Nephron progenitor cell (in vitro differentiated cells): ENCODE measurements at regions not wholly inside any gene's neighbourhood (a gene's known extent, or its start where the extent isn't known, plus 50 kb on each side); places are given as distances from the start of the nearest gene placed in this dataset.
"Not testable (repeated sequence)": the region's sequence is repeated elsewhere in the genome, so short reads cannot be mapped to it uniquely, and the experiment has no call there.

ENCODE experiments used
- DNase-seq: peaks from one replicate; pipeline ENCODE4 v3.0.0; 2021
- H3K27ac Mint-ChIP-seq: 2 replicates; pipeline ENCODE4 v1.8.0; 2021; ENCODE audit warnings: mild to moderate bottlenecking, moderate library complexity, mixed read lengths
- H3K27me3 Mint-ChIP-seq: 2 replicates; pipeline ENCODE4 v1.8.0; 2021; ENCODE audit warnings: mild to moderate bottlenecking, low read depth, mixed read lengths; ENCODE audit not compliant: poor library complexity
- H3K36me3 Mint-ChIP-seq: 2 replicates; pipeline ENCODE4 v1.8.0; 2021; ENCODE audit warnings: low read depth, mixed read lengths
- H3K4me1 Mint-ChIP-seq: 2 replicates; pipeline ENCODE4 v1.8.0; 2021; ENCODE audit warnings: mixed read lengths
- H3K4me3 Mint-ChIP-seq: 2 replicates; pipeline ENCODE4 v1.8.0; 2021; ENCODE audit warnings: mild to moderate bottlenecking, moderate library complexity, mixed read lengths
- H3K9me3 Mint-ChIP-seq: 2 replicates; pipeline ENCODE4 v1.8.0; 2021; ENCODE audit warnings: mild to moderate bottlenecking, moderate library complexity, mixed read lengths
- TF ChIP-seq, protein P1 (sequence below): fragments of 200-600 bp; sonication (generic); IDR thresholded peaks from 2 replicates; pipeline ENCODE4 v1.5.0; 2021; ENCODE audit warnings: antibody characterized with exemption

DNA sequence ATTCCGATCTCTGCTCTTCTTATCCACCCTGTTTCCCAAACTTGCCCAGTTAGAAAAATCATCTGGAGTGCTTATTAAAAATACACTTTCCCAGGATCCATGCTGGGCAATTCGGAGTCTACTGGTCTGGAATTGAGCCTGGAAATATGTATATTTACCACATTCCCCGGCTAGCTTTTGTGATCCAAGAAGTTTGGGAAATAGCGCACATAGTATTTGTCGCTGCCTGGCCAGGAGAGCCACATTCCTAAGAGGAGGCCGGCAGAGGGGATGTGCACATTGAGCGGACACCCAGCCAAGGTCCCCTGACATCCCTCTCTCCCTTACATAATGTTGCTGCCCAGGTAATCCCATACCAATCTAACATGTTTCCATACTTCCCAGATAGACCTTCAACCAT, 62.1 kb upstream of the TMEM97 start:
- TF ChIP-seq, protein P1, sequence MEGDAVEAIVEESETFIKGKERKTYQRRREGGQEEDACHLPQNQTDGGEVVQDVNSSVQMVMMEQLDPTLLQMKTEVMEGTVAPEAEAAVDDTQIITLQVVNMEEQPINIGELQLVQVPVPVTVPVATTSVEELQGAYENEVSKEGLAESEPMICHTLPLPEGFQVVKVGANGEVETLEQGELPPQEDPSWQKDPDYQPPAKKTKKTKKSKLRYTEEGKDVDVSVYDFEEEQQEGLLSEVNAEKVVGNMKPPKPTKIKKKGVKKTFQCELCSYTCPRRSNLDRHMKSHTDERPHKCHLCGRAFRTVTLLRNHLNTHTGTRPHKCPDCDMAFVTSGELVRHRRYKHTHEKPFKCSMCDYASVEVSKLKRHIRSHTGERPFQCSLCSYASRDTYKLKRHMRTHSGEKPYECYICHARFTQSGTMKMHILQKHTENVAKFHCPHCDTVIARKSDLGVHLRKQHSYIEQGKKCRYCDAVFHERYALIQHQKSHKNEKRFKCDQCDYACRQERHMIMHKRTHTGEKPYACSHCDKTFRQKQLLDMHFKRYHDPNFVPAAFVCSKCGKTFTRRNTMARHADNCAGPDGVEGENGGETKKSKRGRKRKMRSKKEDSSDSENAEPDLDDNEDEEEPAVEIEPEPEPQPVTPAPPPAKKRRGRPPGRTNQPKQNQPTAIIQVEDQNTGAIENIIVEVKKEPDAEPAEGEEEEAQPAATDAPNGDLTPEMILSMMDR: no peak
- peaks cover 26% of the 10 kb centered on the region for H3K4me1 Mint-ChIP-seq
- no peak overlapping the region for H3K27ac Mint-ChIP-seq
- H3K27me3 Mint-ChIP-seq: peaks cover 15% of the 10 kb centered on the region
- peaks cover 11% of the 10 kb centered on the region for H3K9me3 Mint-ChIP-seq
- H3K4me3 Mint-ChIP-seq: no peak overlapping the region
- no peaks in the 10 kb centered on the region for H3K36me3 Mint-ChIP-seq
- no peak for DNase-seq

DNA sequence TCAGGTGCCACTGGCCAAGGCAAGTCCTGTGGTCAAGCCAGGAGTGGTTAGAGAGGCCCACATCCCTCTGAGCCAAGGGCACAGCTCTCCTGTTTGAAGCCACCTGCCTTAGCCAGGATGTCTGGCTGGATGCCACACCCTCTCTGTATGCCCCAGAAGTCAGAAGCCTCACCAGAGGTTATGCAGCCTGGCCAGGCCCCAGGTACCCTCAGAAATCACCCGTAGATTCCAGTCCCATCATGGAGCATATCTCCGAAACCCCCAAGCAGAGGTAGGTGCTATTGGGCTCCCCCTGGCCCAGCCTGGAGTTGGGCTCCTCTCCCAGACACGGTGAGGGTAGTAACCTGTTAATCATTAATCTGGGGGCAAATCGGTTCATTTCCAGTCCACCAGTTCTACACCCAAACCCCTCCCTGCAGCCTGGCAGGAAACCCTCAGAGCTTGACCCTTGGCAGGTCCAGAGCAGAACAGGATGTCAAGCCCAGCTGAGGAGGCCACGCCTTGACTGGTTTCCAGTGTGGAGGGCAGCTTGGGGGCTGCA, 60.6 kb upstream of the TMEM97 start:
- TF ChIP-seq, protein P1: no peak
- H3K4me3 Mint-ChIP-seq: no peak overlapping the region
- H3K27me3 Mint-ChIP-seq: peaks cover 12% of the 10 kb centered on the region

DNA sequence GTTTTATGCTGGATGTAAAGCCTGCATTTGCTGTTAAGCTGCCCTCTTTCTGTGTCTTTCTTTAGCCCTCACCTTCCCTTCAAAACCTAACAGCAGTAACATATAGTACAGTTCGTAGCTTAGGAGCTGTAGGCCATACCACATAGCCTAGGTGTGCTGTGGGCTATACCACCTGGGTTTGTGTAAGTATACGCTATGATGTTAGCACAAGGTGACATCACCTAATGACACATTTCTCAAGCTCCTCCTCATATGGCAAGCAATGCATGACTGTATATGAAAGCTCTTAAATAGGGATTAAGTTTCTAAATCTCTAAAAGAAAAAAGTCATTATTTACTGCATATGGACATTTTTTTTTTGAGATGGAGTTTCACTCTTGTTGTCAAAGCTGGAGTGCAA, 57.8 kb upstream of the TMEM97 start:
- DNase-seq: no peak
- no peaks in the 10 kb centered on the region for H3K4me1 Mint-ChIP-seq
- H3K4me3 Mint-ChIP-seq: no peak overlapping the region
- no peaks in the 10 kb centered on the region for H3K36me3 Mint-ChIP-seq
- H3K27ac Mint-ChIP-seq: no peak overlapping the region
- peaks cover 44% of the 10 kb centered on the region for H3K9me3 Mint-ChIP-seq
- H3K27me3 Mint-ChIP-seq: peaks cover 12% of the 10 kb centered on the region
- TF ChIP-seq, protein P1: no peak

More for the DNA sequence above, 60.6 kb upstream of the TMEM97 start:
- H3K4me1 Mint-ChIP-seq: peaks cover 10% of the 10 kb centered on the region
- no peaks in the 10 kb centered on the region for H3K36me3 Mint-ChIP-seq
- H3K9me3 Mint-ChIP-seq: peaks cover 27% of the 10 kb centered on the region
- DNase-seq: no peak
- H3K27ac Mint-ChIP-seq: no peak overlapping the region

DNA sequence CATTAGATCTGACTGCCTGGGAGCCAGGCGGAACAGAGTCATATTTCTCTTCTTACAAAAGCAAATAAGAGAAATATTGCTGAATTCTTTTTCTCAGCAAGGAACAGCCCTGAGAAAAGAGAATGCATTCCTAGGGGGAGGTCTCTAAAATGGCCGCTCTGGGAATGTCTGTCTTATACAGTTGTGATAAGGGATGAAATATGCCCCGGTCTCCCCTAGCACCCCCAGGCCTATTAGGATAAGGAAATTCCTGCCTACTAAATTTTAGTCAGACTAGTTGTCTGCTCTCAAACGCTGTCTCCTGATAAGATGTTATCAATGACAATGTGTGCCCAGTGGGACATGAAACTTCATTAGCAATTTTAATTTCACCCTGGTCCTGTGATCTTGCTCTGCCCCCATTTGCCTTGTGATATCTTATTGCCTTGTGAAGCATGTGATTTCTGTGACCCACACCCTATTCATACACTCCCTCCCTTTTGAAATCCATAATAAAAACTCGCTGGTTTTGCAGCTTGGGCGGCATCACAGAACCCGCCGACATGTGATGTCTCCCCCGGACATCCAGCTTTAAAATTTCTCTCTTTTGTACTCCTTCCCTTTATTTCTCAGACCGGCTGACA, 56.8 kb upstream of the TMEM97 start:
- not testable (repeated sequence) for H3K27ac Mint-ChIP-seq, H3K4me1 Mint-ChIP-seq, H3K4me3 Mint-ChIP-seq, DNase-seq, H3K27me3 Mint-ChIP-seq, H3K36me3 Mint-ChIP-seq
- peaks cover 54% of the 10 kb centered on the region for H3K9me3 Mint-ChIP-seq

DNA sequence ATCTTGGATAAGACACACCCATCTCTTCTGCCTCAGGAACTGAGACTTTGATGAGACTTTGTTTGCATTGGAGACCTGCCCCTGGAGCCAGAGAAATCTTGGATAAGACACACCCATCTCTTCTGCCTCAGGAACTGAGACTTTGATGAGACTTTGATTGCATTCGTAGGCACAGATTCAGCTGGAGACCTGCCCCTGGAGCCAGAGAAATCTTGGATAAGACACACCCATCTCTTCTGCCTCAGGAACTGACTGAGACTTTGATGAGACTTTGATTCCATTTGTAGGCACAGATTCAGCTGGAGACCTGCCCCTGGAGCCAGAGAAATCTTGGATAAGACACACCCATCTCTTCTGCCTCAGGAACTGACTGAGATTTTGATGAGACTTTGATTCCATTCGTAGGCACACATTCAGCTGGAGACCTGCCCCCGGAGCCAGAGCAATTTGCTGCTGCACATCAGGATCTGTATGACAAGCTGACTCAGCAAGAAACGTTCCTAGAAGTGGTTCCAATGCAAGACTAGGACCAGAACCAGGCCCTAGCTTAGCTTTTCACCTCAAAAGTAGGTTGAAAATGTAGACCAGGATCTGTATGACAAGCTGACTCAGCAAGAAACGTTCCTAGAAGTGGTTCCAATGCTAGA, 54.0 kb upstream of the TMEM97 start:
- H3K36me3 Mint-ChIP-seq, DNase-seq, H3K27ac Mint-ChIP-seq, H3K4me1 Mint-ChIP-seq, H3K4me3 Mint-ChIP-seq: not testable (repeated sequence)
- peaks cover 76% of the 10 kb centered on the region for H3K9me3 Mint-ChIP-seq
- peaks cover 12% of the 10 kb centered on the region for H3K27me3 Mint-ChIP-seq

DNA sequence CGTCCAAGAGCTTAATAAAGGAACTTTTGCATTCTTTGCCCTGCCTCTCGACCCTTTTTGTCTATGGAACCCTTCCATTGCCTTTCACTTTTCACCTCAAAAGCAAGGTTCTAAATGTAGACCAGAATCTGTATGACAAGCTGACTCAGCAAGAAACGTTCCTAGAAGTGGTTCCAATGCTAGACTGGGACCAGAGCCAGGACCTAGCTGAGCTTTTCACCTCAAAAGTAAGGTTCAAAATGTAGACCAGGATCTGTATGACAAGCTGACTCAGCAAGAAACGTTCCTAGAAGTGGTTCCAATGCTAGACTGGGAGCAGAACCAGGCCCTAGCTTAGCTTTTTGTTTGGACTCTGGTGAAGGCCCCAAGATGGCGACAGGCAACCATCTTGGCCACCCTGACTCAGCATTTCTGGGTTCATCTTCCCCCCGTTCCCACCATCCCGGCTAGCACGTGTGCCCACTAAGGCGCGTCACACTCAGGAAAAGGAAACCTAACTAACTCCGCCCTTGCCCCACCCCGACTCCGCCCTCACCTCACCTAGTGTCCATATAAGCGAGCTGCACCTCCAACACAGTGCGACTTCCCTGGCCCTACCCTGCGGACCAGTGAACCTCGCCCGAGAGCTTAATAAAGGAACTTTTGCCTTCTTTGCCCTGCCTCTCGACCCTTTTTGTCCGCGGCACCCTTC, 53.0 kb upstream of the TMEM97 start:
- not testable (repeated sequence) for H3K4me3 Mint-ChIP-seq, H3K36me3 Mint-ChIP-seq, H3K27ac Mint-ChIP-seq, DNase-seq, H3K4me1 Mint-ChIP-seq
- Mint-ChIP-seq H3K27me3 (peaks cover 12% of the 10 kb centered on the region), H3K9me3 (peaks cover 74% of the 10 kb centered on the region)

- H3K27ac Mint-ChIP-seq, H3K4me3 Mint-ChIP-seq, H3K27me3 Mint-ChIP-seq, H3K4me1 Mint-ChIP-seq, DNase-seq, H3K36me3 Mint-ChIP-seq: not testable (repeated sequence)
- H3K9me3 Mint-ChIP-seq: peaks cover 68% of the 10 kb centered on the region
Measured at GRCh38 chr17:28266547-28266920, 52.5 kb upstream of the TMEM97 start.

DNA sequence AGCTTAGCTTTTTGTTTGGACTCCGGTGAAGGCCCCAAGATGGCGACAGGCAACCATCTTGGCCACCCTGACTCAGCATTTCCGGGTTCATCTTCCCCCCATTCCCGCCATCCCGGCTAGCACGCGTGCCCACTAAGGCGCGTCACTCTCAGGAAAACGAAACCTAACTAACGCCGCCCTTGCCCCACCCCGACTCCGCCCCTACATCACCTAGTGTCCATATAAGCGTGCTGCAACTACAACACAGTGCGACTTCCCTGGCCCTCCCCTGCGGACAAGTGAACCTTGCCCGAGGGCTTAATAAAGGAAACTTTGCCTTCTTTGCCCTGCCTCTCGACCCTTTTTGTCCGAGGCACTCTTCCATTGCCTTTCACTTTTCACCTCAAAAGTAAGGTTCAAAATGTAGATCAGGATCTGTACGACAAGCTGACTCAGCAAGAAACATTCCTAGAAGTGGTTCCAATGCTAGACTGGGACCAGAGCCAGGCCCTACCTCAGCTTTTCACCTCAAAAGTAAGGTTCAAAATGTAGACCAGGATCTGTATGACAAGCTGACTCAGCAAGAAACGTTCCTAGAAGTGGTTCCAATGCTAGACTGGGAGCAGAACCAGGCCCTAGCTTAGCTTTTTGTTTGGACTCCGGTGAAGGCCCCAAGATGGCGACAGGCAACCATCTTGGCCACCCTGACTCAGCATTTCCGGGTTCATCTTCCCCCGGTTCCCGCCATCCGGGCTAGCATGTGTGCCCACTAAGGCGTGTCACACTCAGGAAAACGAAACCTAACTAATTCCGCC, 51.9 kb upstream of the TMEM97 start:
- not testable (repeated sequence) for DNase-seq, H3K4me3 Mint-ChIP-seq, H3K27me3 Mint-ChIP-seq

More for the DNA sequence above, 51.9 kb upstream of the TMEM97 start:
- not testable (repeated sequence) for H3K36me3 Mint-ChIP-seq, H3K4me1 Mint-ChIP-seq
- peaks cover 63% of the 10 kb centered on the region for H3K9me3 Mint-ChIP-seq
- H3K27ac Mint-ChIP-seq: peak overlapping the region; percentile 56
